Upper lobe of left lung (tissue), 6 donors: ENCODE measurements at regions not wholly inside any gene's neighbourhood (a gene's known extent, or its start where the extent isn't known, plus 50 kb on each side); places are given as distances from the start of the nearest gene placed in this dataset.
"Not testable (repeated sequence)": the region's sequence is repeated elsewhere in the genome, so short reads cannot be mapped to it uniquely, and the experiment has no call there.

Experiments
- ATAC-seq, 2 donors: fragments of 200-7000 bp; cut with Tn5 transposase; one replicate each; pipeline ENCODE4 v1.9.1; 2022; ENCODE audit warnings: mild to moderate bottlenecking in 2 of 2, moderate library complexity in 2 of 2; ENCODE audit not compliant: low FRiP score in 2 of 2
- DNase-seq, 2 donors: peaks; one replicate each; pipeline ENCODE4 v3.0.0-alpha.2; 2019 to 2020
- H3K27ac ChIP-seq, 4 donors: fragments of 200-600 bp; sonication (generic); one replicate each; pipeline ENCODE4 v1.5.1; 2016 to 2019
- H3K27me3 ChIP-seq, 4 donors: fragments of 200-600 bp; sonication (generic); one replicate each; pipeline ENCODE4 v1.5.1; 2017 to 2019
- H3K36me3 ChIP-seq, 4 donors: fragments of 200-600 bp; sonication (generic); one replicate each; pipeline ENCODE4 v1.5.1; 2016 to 2019
- H3K4me1 ChIP-seq, 4 donors: fragments of 200-600 bp; sonication (generic); one replicate each; pipeline ENCODE4 v1.5.1; 2018 to 2019
- H3K4me3 ChIP-seq, 4 donors: fragments of 200-600 bp; sonication (generic); one replicate each; pipeline ENCODE4 v1.5.1; 2017 to 2019; ENCODE audit warnings: mild to moderate bottlenecking in 2 of 4, moderate library complexity in 1 of 4
- H3K9me3 ChIP-seq, 4 donors: fragments of 200-600 bp; sonication (generic); one replicate each; pipeline ENCODE4 v1.5.1; 2018 to 2019
- EP300 ChIP-seq, 4 donors: sonication (generic); formaldehyde crosslinking; IDR thresholded peaks; one replicate each; pipeline ENCODE4 v1.5.1; 2017; ENCODE audit warnings: antibody characterized with exemption in 4 of 4, control low read depth in 2 of 4
- POLR2A ChIP-seq, 4 donors: fragments of 450-650 bp; IDR thresholded peaks; one replicate each; pipeline ENCODE4 v1.5.1; 2016 to 2017; ENCODE audit warnings: antibody characterized with exemption in 4 of 4, mild to moderate bottlenecking in 2 of 4
- POLR2AphosphoS5 ChIP-seq, 2 donors: sonication (generic); formaldehyde crosslinking; IDR thresholded peaks; one replicate each; pipeline ENCODE4 v1.5.1; 2017; ENCODE audit warnings: antibody characterized with exemption in 2 of 2
- WGBS, 2 donors: methylation state at CpG; one replicate each; pipeline ENCODE4 v1.1.5; 2017 to 2018; 5-methylcytosine and 5-hydroxymethylcytosine counted together
- TF ChIP-seq, protein P1 (sequence below), 6 experiments: fragments of 450-650 bp in 4 of 6; fragments of 200-600 bp in 2 of 6; sonication (generic) in 2 of 6; IDR thresholded peaks; one replicate each; pipeline ENCODE4 v1.5.1; 2016 to 2019; ENCODE audit warnings: antibody characterized with exemption in 6 of 6
- donor health status: DM: no; HTN: no; CAD: no; lungs with moderate emphysema.
- donor health status: DM: no; HTN: yes; CAD: no; lungs with severe emphysema.

DNA sequence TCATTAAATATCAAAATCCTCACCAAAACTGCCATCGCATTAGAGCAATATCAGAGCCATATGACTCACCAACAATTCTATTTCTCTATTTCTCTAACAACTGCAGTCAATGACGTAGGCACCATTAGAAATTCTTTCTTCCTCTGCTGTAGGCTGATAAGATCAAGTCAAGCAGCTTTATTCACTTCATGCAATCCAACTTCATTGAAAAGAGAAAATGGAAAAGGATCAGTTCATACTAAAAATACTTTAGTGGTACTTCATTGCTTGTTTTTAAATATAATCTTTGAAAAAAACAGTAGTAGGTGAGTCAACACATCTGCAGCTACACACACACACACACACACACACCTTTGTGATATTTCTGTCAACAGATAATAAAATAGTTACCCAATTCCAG is 345.3 kb upstream of the TENM3 start:
- H3K4me1 ChIP-seq: no peaks in the 10 kb centered on the region
- TF ChIP-seq POLR2AphosphoS5 (IDR thresholded peaks at IDR 0.05) (no peak), EP300 (IDR thresholded peaks at IDR 0.05) (no peak), POLR2A (IDR thresholded peaks at IDR 0.05) (no peak)
- TF ChIP-seq, protein P1, sequence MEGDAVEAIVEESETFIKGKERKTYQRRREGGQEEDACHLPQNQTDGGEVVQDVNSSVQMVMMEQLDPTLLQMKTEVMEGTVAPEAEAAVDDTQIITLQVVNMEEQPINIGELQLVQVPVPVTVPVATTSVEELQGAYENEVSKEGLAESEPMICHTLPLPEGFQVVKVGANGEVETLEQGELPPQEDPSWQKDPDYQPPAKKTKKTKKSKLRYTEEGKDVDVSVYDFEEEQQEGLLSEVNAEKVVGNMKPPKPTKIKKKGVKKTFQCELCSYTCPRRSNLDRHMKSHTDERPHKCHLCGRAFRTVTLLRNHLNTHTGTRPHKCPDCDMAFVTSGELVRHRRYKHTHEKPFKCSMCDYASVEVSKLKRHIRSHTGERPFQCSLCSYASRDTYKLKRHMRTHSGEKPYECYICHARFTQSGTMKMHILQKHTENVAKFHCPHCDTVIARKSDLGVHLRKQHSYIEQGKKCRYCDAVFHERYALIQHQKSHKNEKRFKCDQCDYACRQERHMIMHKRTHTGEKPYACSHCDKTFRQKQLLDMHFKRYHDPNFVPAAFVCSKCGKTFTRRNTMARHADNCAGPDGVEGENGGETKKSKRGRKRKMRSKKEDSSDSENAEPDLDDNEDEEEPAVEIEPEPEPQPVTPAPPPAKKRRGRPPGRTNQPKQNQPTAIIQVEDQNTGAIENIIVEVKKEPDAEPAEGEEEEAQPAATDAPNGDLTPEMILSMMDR (IDR thresholded peaks at IDR 0.05): no peak
- no peaks in the 10 kb centered on the region for H3K36me3 ChIP-seq
- ATAC-seq (no peak), DNase-seq (no peak)
- H3K9me3 ChIP-seq: no peaks in the 10 kb centered on the region
- H3K27ac ChIP-seq: no peak overlapping the region
- WGBS, 2 donors: 62 to 65% methylated on average over 2 of the region's 2 CpGs
- no peak overlapping the region for H3K4me3 ChIP-seq
- no peaks in the 10 kb centered on the region for H3K27me3 ChIP-seq

DNA sequence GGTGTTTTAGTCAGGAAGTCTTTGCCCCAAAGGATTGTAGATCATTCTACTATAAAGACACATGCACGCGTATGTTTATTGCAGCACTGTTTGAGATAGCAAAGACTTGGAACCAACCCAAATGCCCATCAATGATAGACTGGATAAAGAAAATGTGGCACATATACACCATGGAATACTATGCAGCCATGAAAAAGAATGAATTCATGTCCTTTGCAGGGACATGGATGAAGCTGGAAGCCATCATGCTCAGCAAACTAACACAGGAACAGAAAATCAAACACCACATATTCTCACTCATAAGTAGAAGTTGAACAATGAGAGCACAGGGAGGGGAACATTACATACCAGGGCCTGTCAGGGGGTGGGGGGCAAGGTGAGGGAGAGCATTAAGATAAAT is 340.8 kb upstream of the TENM3 start:
- not testable (repeated sequence) for H3K4me3 ChIP-seq, DNase-seq, H3K9me3 ChIP-seq, H3K27me3 ChIP-seq, H3K4me1 ChIP-seq, H3K27ac ChIP-seq, H3K36me3 ChIP-seq, ATAC-seq
- 91 to 96% methylated on average over 2 of the region's 2 CpGs for WGBS, 2 donors

DNA sequence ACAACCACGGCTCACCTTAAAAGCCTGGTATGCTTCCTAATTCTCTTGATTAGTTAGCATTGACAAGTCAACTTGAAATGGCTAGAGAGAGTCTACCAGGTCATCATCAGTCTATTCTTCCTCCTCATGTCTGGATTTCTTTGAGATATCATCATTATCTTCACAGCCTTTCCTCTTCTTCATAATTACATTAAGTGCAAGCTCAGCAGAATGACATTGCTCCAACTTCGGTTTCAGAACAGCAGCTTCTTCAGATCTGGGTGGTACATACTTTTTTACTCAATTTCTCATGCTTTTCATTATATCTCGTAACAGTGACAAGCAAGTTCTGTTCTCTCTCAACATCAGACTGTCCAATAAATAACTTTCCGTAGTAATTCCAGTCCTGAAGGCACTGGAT is 337.5 kb upstream of the TENM3 start:
- DNase-seq: no peak
- no peak overlapping the region for H3K27ac ChIP-seq
- H3K27me3 ChIP-seq: no peaks in the 10 kb centered on the region
- TF ChIP-seq, protein P1 (IDR thresholded peaks at IDR 0.05): no peak
- TF ChIP-seq POLR2AphosphoS5 (IDR thresholded peaks at IDR 0.05): no peak
- TF ChIP-seq EP300 (IDR thresholded peaks at IDR 0.05): no peak
- TF ChIP-seq POLR2A (IDR thresholded peaks at IDR 0.05): no peak
- WGBS, 2 donors: 81 to 82% methylated on average over 4 of the region's 4 CpGs
- ATAC-seq: no peak
- H3K36me3 ChIP-seq: no peaks in the 10 kb centered on the region
- H3K4me3 ChIP-seq: no peak overlapping the region
- no peaks in the 10 kb centered on the region for H3K4me1 ChIP-seq
- no peaks in the 10 kb centered on the region for H3K9me3 ChIP-seq

DNA sequence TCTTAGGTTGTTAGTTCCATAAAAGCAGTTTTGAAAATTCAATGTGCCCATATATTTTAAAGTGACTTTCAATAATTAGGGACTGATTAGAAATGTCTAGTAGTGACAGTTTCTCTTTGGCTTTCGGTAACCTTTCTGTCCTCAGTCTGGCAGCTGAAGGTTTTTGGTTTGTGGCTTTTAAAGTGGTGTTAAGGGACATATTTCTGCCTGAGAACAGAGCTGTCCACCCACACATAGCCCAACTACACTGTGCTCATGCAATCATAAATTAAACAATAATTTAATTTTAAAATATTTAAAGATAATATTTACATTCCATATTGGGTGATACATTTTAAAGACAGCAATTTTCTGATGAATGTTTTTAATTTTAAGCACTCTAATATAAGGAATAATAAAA is 335.0 kb upstream of the TENM3 start:
- Histone ChIP-seq H3K36me3 (no peaks in the 10 kb centered on the region), H3K4me3 (no peak overlapping the region), H3K27ac (no peak overlapping the region), H3K4me1 (no peaks in the 10 kb centered on the region), H3K9me3 (peaks cover 0 to 4% (median 0%) of the 10 kb centered on the region in 4 donors), H3K27me3 (no peaks in the 10 kb centered on the region)
- WGBS, 2 donors: 47 to 62% methylated on average over 1 of the region's 1 CpG
- no peak for TF ChIP-seq POLR2A (IDR thresholded peaks at IDR 0.05)
- ATAC-seq (no peak), DNase-seq (no peak)

DNA sequence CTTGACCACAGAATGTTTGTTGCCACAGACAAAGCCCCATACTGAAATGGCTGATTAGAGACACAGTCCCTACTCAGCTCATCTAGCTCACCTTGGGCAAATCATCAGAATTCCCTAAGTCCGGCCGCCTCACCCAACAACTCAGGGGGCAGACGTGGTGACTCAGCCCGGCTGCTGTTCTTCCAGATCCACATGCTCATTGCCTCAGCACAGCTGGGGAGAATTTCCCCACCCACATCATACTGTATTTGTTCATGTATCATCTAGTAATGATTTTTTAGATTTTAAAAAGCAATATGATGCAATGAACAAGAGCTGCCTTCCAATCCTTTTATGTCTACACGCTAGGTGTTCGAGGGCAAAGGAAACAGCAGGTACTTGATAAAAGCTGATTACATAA is 333.8 kb upstream of the TENM3 start:
- Histone ChIP-seq H3K4me1 (no peaks in the 10 kb centered on the region), H3K4me3 (no peak overlapping the region), H3K27ac (no peak overlapping the region), H3K36me3 (no peaks in the 10 kb centered on the region), H3K9me3 (peaks cover 0 to 7% (median 0%) of the 10 kb centered on the region in 4 donors), H3K27me3 (no peaks in the 10 kb centered on the region)
- DNase-seq (no peak), ATAC-seq (peak in 1 of 2 donors; percentile 69)
- WGBS, 2 donors: 66 to 75% methylated on average over 6 of the region's 6 CpGs
- no peak for TF ChIP-seq POLR2A (IDR thresholded peaks at IDR 0.05)

DNA sequence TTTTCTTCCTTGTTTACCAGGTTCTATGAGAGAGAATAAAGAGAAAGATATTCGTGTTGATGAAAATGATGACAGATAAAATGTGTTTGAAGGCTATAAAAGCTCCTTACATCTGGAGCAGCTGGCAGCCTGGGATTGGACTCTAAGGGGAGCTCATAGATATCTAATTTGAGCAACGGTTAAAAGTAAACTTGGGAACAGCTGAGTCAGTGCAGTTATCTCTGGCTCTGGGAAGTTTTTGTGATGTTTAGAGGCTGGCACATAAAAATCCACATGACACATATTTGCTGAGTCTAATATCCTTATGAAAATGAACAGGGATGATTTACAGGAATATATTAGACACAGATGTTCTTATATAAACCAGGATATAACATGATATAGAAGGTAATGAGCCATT is 331.8 kb upstream of the TENM3 start:
- no peak for DNase-seq
- TF ChIP-seq EP300 (IDR thresholded peaks at IDR 0.05): no peak
- TF ChIP-seq, protein P1 (IDR thresholded peaks at IDR 0.05): no peak
- no peak for TF ChIP-seq POLR2AphosphoS5 (IDR thresholded peaks at IDR 0.05)
- TF ChIP-seq POLR2A (IDR thresholded peaks at IDR 0.05): no peak
- 41 to 44% methylated on average over 2 of the region's 2 CpGs for WGBS, 2 donors

More for the DNA sequence above, 331.8 kb upstream of the TENM3 start:
- Histone ChIP-seq H3K27me3 (no peaks in the 10 kb centered on the region), H3K4me3 (no peak overlapping the region), H3K9me3 (peaks cover 0 to 7% (median 0%) of the 10 kb centered on the region in 4 donors), H3K4me1 (no peaks in the 10 kb centered on the region), H3K36me3 (no peaks in the 10 kb centered on the region), H3K27ac (no peak overlapping the region)
- no peak for ATAC-seq
